Neutrophil (primary cell): ENCODE measurements at regions not wholly inside any gene's neighbourhood (a gene's known extent, or its start where the extent isn't known, plus 50 kb on each side); places are given as distances from the start of the nearest gene placed in this dataset.
"Not testable (repeated sequence)": the region's sequence is repeated elsewhere in the genome, so short reads cannot be mapped to it uniquely, and the experiment has no call there.

ENCODE experiments used
- H3K27ac ChIP-seq: fragments of 200-600 bp; sonication (generic); 2 replicates; pipeline ENCODE4 v1.5.1; 2016; ENCODE audit warnings: mild to moderate bottlenecking, moderate library complexity
- H3K27me3 ChIP-seq: fragments of 200-600 bp; sonication (generic); 2 replicates; pipeline ENCODE4 v1.6.0; 2016; ENCODE audit warnings: mild to moderate bottlenecking
- H3K36me3 ChIP-seq: fragments of 200-600 bp; sonication (generic); 2 replicates; pipeline ENCODE4 v1.5.1; 2017
- H3K4me1 ChIP-seq, 2 experiments: fragments of 200-600 bp in 1 of 2; sonication (generic) in 1 of 2; 1 replicate in 1 of 2; 2 replicates in 1 of 2; pipeline versions ENCODE4 v1.5.1 to v1.6.1; 2013 to 2016; ENCODE audit warnings: low read depth in 1 of 2, low read length in 1 of 2, mild to moderate bottlenecking in 1 of 2, moderate library complexity in 1 of 2; ENCODE audit not compliant: control insufficient read depth in 1 of 2, insufficient read depth in 1 of 2
- H3K4me3 ChIP-seq, 2 experiments: fragments of 200-600 bp in 1 of 2; sonication (generic) in 1 of 2; 1 replicate in 1 of 2; 2 replicates in 1 of 2; pipeline ENCODE4 v1.5.1; 2013 to 2016; ENCODE audit warnings: low read depth in 1 of 2, low read length in 1 of 2, mild to moderate bottlenecking in 1 of 2, moderate library complexity in 1 of 2
- H3K9me3 ChIP-seq: fragments of 200-600 bp; sonication (generic); 2 replicates; pipeline ENCODE4 v1.5.1; 2016
- CTCF ChIP-seq: fragments of 200-600 bp; sonication (generic); IDR thresholded peaks from 2 replicates; pipeline ENCODE4 v1.5.1; 2016; ENCODE audit warnings: antibody characterized with exemption

DNA sequence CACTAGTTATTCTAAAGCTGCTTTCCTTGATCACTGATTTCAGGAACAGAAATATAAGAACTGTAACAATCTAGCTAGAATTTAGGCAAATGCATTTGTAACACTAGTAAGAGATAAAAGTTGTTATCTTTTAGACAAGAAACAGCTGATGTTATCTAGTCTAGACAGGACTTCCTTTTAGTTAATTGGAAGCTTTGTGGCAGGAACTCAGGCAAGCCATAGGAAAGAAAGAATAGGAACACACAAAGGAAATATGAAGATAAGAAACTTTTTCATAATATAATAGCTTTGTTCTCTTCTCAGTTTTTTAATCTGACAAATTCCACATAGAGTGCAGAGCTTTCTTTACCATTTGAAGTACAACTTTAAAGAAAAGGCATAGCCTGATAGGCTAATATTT lies 59.0 kb upstream of the AGR3 start:
- Histone ChIP-seq H3K9me3 (no peaks in the 10 kb centered on the region), H3K4me1 (no peaks in the 10 kb centered on the region), H3K36me3 (no peaks in the 10 kb centered on the region), H3K27ac (no peak overlapping the region), H3K4me3 (no peak overlapping the region), H3K27me3 (no peaks in the 10 kb centered on the region)
- no peak for TF ChIP-seq CTCF

DNA sequence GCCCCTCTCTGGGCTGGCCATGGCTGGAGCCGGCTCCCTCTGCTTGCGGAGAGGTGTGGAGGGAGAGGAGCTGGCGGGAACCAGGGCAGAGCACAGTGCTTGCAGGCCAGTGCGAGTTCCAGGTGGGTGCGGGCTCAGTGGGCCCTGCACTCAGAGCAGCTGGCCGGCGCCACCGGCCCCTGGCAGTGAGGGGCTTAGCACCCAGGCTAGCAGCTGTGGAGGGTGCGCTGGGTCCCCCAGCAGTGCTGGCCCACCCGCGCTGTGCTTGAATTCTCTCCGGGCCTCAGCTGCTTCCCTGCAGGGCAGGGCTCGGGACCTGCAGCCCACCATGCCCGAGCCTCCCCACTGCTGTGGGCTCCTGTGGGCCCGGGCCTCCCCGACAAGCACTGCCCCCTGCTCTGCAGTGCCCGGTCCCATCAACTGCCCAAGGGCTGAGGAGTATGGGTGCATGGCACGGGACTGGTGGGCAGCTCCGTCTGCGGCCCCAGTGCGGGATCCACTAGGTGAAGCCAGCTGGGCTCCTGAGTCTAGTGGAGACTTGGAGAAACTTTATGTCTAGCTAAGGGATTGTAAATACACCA lies 61.2 kb upstream of the AGR3 start:
- Histone ChIP-seq H3K27ac (no peak overlapping the region), H3K4me3 (no peak overlapping the region), H3K27me3 (no peaks in the 10 kb centered on the region), H3K4me1 (no peaks in the 10 kb centered on the region), H3K36me3 (no peaks in the 10 kb centered on the region), H3K9me3 (no peaks in the 10 kb centered on the region)
- TF ChIP-seq CTCF: no peak

DNA sequence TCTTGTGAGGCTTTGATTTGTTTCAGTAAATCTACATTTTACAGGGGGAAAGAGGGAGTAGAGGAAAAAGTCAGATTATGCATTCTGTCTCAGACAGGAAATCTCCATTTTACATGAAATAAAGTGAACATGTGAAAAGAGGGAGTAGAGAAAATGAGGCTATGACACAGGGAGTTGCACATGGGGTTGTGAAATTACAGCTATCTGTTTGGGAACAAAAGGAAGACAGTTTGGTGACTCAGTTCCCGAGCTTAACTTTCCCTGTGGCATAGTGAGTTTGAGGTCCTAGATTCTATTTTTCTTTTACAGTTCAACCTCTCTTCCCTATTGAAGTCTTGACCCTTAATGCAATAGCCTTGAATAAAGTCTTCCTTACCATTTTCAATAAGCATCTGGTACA lies 63.2 kb upstream of the AGR3 start:
- no peaks in the 10 kb centered on the region for H3K36me3 ChIP-seq

GRCh38 chr7:16945372-16945771 lies 63.6 kb upstream of the AGR3 start:
- H3K4me3 ChIP-seq: no peak overlapping the region
- no peak for TF ChIP-seq CTCF
- H3K27me3 ChIP-seq: no peaks in the 10 kb centered on the region
- H3K36me3 ChIP-seq: no peaks in the 10 kb centered on the region
- no peaks in the 10 kb centered on the region for H3K4me1 ChIP-seq
- no peaks in the 10 kb centered on the region for H3K9me3 ChIP-seq
- H3K27ac ChIP-seq: no peak overlapping the region

More for the DNA sequence above, 63.2 kb upstream of the AGR3 start:
- TF ChIP-seq CTCF: no peak
- H3K4me1 ChIP-seq: no peaks in the 10 kb centered on the region
- no peak overlapping the region for H3K27ac ChIP-seq
- no peaks in the 10 kb centered on the region for H3K9me3 ChIP-seq
- H3K4me3 ChIP-seq: no peak overlapping the region
- no peaks in the 10 kb centered on the region for H3K27me3 ChIP-seq

GRCh38 chr7:16948110-16948509 lies 66.3 kb upstream of the AGR3 start:
- not testable (repeated sequence) for H3K9me3 ChIP-seq, H3K27me3 ChIP-seq, H3K4me1 ChIP-seq, H3K4me3 ChIP-seq, H3K36me3 ChIP-seq, H3K27ac ChIP-seq

DNA sequence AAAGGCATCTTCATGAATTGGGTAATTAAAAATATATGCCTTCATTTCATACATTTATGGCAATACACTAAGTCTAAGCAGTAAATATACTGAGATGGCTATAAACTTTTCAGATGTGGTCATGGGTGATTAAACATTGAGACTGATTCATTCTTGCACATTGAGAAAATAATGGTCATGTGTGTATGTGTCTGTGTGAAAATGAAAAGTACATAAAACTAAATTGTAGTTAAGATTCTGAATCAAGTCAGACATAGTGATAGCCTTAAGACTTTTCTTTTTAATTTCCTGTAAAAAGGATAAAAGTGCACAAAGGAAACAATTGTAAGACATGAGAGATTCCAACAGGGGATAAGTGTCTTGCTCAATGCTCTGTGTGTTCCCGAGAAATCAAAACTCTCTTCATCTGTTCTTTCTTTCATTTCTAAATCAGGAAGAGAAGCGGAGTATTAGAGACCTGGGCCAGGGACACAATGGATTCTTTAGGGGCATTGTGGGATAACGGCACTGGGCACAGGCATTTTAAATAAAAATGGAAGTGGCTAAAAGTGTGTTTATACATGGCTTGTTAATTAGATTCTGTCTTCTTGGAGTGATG lies 69.8 kb upstream of the AGR3 start:
- Histone ChIP-seq H3K27ac (no peak overlapping the region), H3K4me1 (no peaks in the 10 kb centered on the region), H3K4me3 (no peak overlapping the region), H3K36me3 (no peaks in the 10 kb centered on the region), H3K9me3 (no peaks in the 10 kb centered on the region), H3K27me3 (no peaks in the 10 kb centered on the region)
- no peak for TF ChIP-seq CTCF
